ENCODE measurements at regions not wholly inside any gene's neighbourhood (a gene's known extent, or its start where the extent isn't known, plus 50 kb on each side); places are given as distances from the start of the nearest gene placed in this dataset.

GRCh38 chr4:167885071-167885470 is 207.3 kb upstream of the ANXA10 start:
- Histone ChIP-seq H3K4me1 (ENCODE audit: control insufficient read depth, insufficient read depth, low read length) (no peaks in the 10 kb centered on the region), H3K27me3 (replicated peaks in 1 of 2; ENCODE audit: control insufficient read depth in 2 of 2, insufficient read depth in 2 of 2, low read length in 1 of 2) (no peaks in the 10 kb centered on the region), H3K79me2 (ENCODE audit: control insufficient read depth, insufficient read depth, low read length) (no peaks in the 10 kb centered on the region), H3K4me3 (no peak overlapping the region), H3K36me3 (ENCODE audit: control insufficient read depth in 2 of 2, insufficient read depth in 2 of 2, low read length in 1 of 2) (no peaks in the 10 kb centered on the region), H3K9me3 (replicated peaks; ENCODE audit: control insufficient read depth, insufficient read depth, low read length) (no peaks in the 10 kb centered on the region), H3K4me2 (ENCODE audit: control insufficient read depth, insufficient read depth) (no peak overlapping the region), H4K20me1 (ENCODE audit: control insufficient read depth, insufficient read depth) (no peaks in the 10 kb centered on the region), H3K9ac (ENCODE audit: control insufficient read depth, insufficient read depth, low read length) (no peak overlapping the region), H3K27ac (ENCODE audit: control insufficient read depth, insufficient read depth) (no peak overlapping the region), H2AFZ (ENCODE audit: control insufficient read depth, low read depth, low read length) (no peak overlapping the region)
- ChIA-PET SMC1A (ENCODE audit: uncharacterized antibody, unreplicated experiment) (interaction anchor here (1.0 to 1.5 kb wide), 2 partner anchors 21 to 25 kb away, joined by 3 read pairs; no protein-coding TSS in a partner anchor), CTCF (no interaction called here), RAD21 (ENCODE audit: unreplicated experiment) (no interaction called here), POLR2A (no interaction called here)
- in situ Hi-C loops (cut with MboI) (no loop called here), intact Hi-C loops (cut with micrococcal nuclease; ENCODE audit: unreplicated experiment) (no loop called here)
- ATAC-seq (no peak), DNase-seq (ENCODE audit: low read depth, low spot score) (no peak), FAIRE-seq (no peak)
- BruUV-seq (replicated peaks): no TSS peak
- 0% methylated on average over 1 of the region's 1 CpG for WGBS (ENCODE audit: insufficient coverage, insufficient replicate concordance, low lambda C conversion rate, missing lambda C conversion rate)
- TF ChIP-seq EGR1 (IDR thresholded peaks at IDR 0.05; ENCODE audit: borderline replicate concordance in 1 of 2, low read depth in 2 of 2, low read length in 2 of 2) (no peak), SRF (IDR thresholded peaks at IDR 0.05; ENCODE audit: low read depth in 2 of 2, low read length in 2 of 2) (no peak), E2F4 (IDR thresholded peaks at IDR 0.05; ENCODE audit: low read depth, low read length) (no peak), ESRRA (IDR thresholded peaks at IDR 0.05; ENCODE audit: low read length) (no peak), MAX (IDR thresholded peaks at IDR 0.05; ENCODE audit: low read depth, low read length) (no peak), HDAC6 (IDR thresholded peaks at IDR 0.05; ENCODE audit: unreplicated experiment) (no peak), DPF2 (IDR thresholded peaks at IDR 0.05) (no peak), YBX1 (IDR thresholded peaks at IDR 0.05) (no peak), RBBP5 (conservative IDR thresholded peaks at IDR 0.05) (no peak), BMI1 (IDR thresholded peaks at IDR 0.05; ENCODE audit: borderline replicate concordance) (no peak), CHD2 (IDR thresholded peaks at IDR 0.05; ENCODE audit: borderline replicate concordance, low read depth, low read length) (no peak), ZNF207 (IDR thresholded peaks at IDR 0.05; ENCODE audit: borderline replicate concordance) (no peak), ATF3 (IDR thresholded peaks at IDR 0.05; ENCODE audit: borderline replicate concordance, extremely low read depth, low read depth, low read length) (no peak), MTA3 (IDR thresholded peaks at IDR 0.05; ENCODE audit: borderline replicate concordance, low read length) (no peak), MEF2A (IDR thresholded peaks at IDR 0.05; ENCODE audit: insufficient read depth, low read depth, low read length) (no peak), ZSCAN29 (IDR thresholded peaks at IDR 0.05) (no peak), POLR2AphosphoS2 (IDR thresholded peaks at IDR 0.05; ENCODE audit: low read depth, low read length) (no peak), IKZF2 (IDR thresholded peaks at IDR 0.05) (no peak), NR2C2 (IDR thresholded peaks at IDR 0.05; ENCODE audit: borderline replicate concordance, control insufficient read depth, insufficient read length, low read depth) (no peak), TARDBP (IDR thresholded peaks at IDR 0.05; ENCODE audit: borderline replicate concordance) (no peak)

All from GM12878 (cell line).